HL-60 (cell line): ENCODE measurements at regions not wholly inside any gene's neighbourhood (a gene's known extent, or its start where the extent isn't known, plus 50 kb on each side); places are given as distances from the start of the nearest gene placed in this dataset.

ENCODE experiments used
- DNase-seq, 2 experiments: peaks; one replicate each; pipeline ENCODE4 v3.0.0-alpha.2; 2010 to 2020; ENCODE audit warnings: low read depth in 1 of 2, low spot score in 1 of 2
- H3K27ac ChIP-seq: fragments of 250-450 bp; sonication (Bioruptor Pico); replicated peaks from 2 replicates; pipeline ENCODE4 v1.5.1; 2020; ENCODE audit warnings: mild to moderate bottlenecking, moderate library complexity
- H3K27me3 ChIP-seq: fragments of 250-450 bp; sonication (Bioruptor Pico); 2 replicates; pipeline ENCODE4 v1.5.1; 2021; ENCODE audit warnings: mild to moderate bottlenecking, moderate library complexity; ENCODE audit not compliant: insufficient read depth, poor library complexity, severe bottlenecking
- H3K4me3 ChIP-seq: replicated peaks from 2 replicates; pipeline ENCODE4 v1.5.1; 2011; ENCODE audit warnings: mild to moderate bottlenecking, control low read depth, low read length; ENCODE audit not compliant: insufficient read depth
- CTCF ChIP-seq: IDR thresholded peaks from one replicate; pipeline ENCODE4 v1.5.1; 2011; ENCODE audit warnings: low read length, control low read depth, inconsistent platforms; ENCODE audit not compliant: insufficient read depth
- GABPA ChIP-seq: IDR thresholded peaks from 2 replicates; pipeline ENCODE4 v1.6.1; 2012; ENCODE audit warnings: low read depth
- POLR2AphosphoS5 ChIP-seq: IDR thresholded peaks from 2 replicates; pipeline ENCODE4 v1.6.1; 2012; ENCODE audit warnings: low read depth
- REST ChIP-seq: IDR thresholded peaks from 2 replicates; pipeline ENCODE4 v1.6.1; 2012; ENCODE audit warnings: low read depth; ENCODE audit not compliant: insufficient replicate concordance
- SPI1 ChIP-seq: IDR thresholded peaks from 2 replicates; pipeline ENCODE4 v1.6.1; 2012; ENCODE audit warnings: low read depth, mild to moderate bottlenecking, borderline replicate concordance

DNA sequence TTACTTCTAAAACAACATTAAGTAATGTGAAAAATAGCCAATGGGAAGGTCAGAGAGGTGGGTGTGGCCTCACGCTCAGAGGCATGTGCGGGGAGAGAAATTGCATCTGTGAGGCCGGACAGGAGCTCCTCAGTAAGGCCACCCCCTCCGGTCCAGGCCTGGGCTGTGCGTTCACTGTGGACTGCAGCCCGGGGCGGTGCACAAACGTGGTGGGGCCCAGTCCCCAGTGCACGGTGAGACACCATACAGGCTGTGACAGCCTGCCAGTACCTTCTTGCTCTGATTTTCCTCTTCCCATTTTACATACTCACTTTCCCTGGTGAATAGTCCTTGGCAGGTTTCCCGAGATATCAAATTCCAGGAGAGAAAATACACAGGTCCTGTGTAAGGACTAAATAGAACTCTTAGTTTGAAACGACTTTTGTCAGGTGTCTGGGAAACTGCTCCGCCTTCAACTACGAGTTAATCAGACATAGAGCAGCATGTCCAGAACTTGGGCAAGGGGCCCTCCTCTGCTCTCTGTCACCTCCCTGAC, 174.1 kb upstream of the MKI67 start:
- TF ChIP-seq CTCF (no peak), SPI1 (no peak), REST (no peak), GABPA (no peak), POLR2AphosphoS5 (no peak)
- no peak overlapping the region for H3K4me3 ChIP-seq
- no peaks in the 10 kb centered on the region for H3K27me3 ChIP-seq
- no peak overlapping the region for H3K27ac ChIP-seq
- no peak for DNase-seq

- no peak for TF ChIP-seq GABPA
- TF ChIP-seq REST, result no peak
- no peak for TF ChIP-seq SPI1
- TF ChIP-seq POLR2AphosphoS5, result no peak
- TF ChIP-seq CTCF, result no peak
- no peak for DNase-seq
- Histone ChIP-seq H3K4me3 (no peak overlapping the region), H3K27me3 (no peaks in the 10 kb centered on the region), H3K27ac (no peak overlapping the region)
Measured at GRCh38 chr10:128301051-128301450, 174.8 kb upstream of the MKI67 start.

DNA sequence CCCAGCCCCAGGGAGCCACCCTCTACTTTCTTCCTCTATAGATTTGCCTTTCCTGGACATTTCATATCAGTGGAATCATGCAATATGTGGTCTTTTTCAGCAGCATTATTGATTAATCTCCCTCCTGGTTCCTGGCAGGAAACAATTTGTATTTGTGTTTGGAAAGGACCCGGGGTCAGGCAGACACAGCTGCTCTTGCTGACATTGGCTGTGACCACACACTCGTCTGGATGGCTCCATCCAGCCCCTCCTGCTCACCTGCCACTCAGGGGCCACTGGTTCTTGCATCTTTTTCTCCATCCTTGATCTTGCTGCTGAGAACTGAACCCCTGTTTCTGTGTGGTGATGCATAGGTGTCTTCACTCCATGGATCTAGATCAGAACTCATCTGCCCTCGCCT, 176.6 kb upstream of the MKI67 start:
- Histone ChIP-seq H3K27me3 (no peaks in the 10 kb centered on the region), H3K4me3 (no peak overlapping the region), H3K27ac (no peak overlapping the region)
- no peak for DNase-seq
- no peak for TF ChIP-seq SPI1
- TF ChIP-seq REST, result no peak
- TF ChIP-seq POLR2AphosphoS5, result no peak
- TF ChIP-seq CTCF, result no peak
- TF ChIP-seq GABPA, result no peak
